Ishikawa (cell line): ENCODE measurements at regions not wholly inside any gene's neighbourhood (a gene's known extent, or its start where the extent isn't known, plus 50 kb on each side); places are given as distances from the start of the nearest gene placed in this dataset.

Experiments
- CEBPB ChIP-seq: IDR thresholded peaks from 2 replicates; pipeline ENCODE4 v1.6.1; 2012
- CREB1 ChIP-seq: IDR thresholded peaks from 2 replicates; pipeline ENCODE4 v1.6.1; 2012; ENCODE audit warnings: low read depth
- EGR1 ChIP-seq: IDR thresholded peaks from 2 replicates; pipeline ENCODE4 v1.6.1; 2012
- EP300 ChIP-seq: IDR thresholded peaks from 2 replicates; pipeline ENCODE4 v1.6.1; 2012; ENCODE audit warnings: borderline replicate concordance
- FOXM1 ChIP-seq: IDR thresholded peaks from 2 replicates; pipeline ENCODE4 v1.6.1; 2012; ENCODE audit warnings: low read depth, borderline replicate concordance
- MAX ChIP-seq: IDR thresholded peaks from 2 replicates; pipeline ENCODE4 v1.6.1; 2012
- NFIC ChIP-seq: IDR thresholded peaks from 2 replicates; pipeline ENCODE4 v1.6.1; 2012
- RAD21 ChIP-seq: IDR thresholded peaks from 2 replicates; pipeline ENCODE4 v1.6.1; 2012; ENCODE audit warnings: low read depth
- REST ChIP-seq: IDR thresholded peaks from 2 replicates; pipeline ENCODE4 v1.6.1; 2012; ENCODE audit warnings: low read depth, mild to moderate bottlenecking
- TAF1 ChIP-seq: IDR thresholded peaks from 2 replicates; pipeline ENCODE4 v1.6.1; 2012; ENCODE audit warnings: low read depth, mild to moderate bottlenecking
- TCF12 ChIP-seq: IDR thresholded peaks from 2 replicates; pipeline ENCODE4 v1.6.1; 2012; ENCODE audit warnings: low read depth
- TEAD4 ChIP-seq: IDR thresholded peaks from 2 replicates; pipeline ENCODE4 v1.6.1; 2012
- USF1 ChIP-seq: IDR thresholded peaks from 2 replicates; pipeline ENCODE4 v1.6.1; 2012
- YY1 ChIP-seq: IDR thresholded peaks from 2 replicates; pipeline ENCODE4 v1.6.1; 2012; ENCODE audit warnings: low read depth
- ZBTB7A ChIP-seq: IDR thresholded peaks from 2 replicates; pipeline ENCODE4 v1.6.1; 2012; ENCODE audit warnings: low read depth

GRCh38 chr7:22934023-22934422, 79.9 kb downstream of the HYCC1 start:
- TF ChIP-seq CEBPB (no peak), TAF1 (no peak), RAD21 (no peak), TCF12 (no peak), EGR1 (no peak), MAX (no peak), TEAD4 (no peak), USF1 (no peak), NFIC (no peak), CREB1 (no peak), REST (no peak), YY1 (no peak), FOXM1 (no peak), ZBTB7A (no peak), EP300 (no peak)

- TF ChIP-seq CEBPB (no peak), NFIC (no peak), USF1 (no peak), TEAD4 (no peak), TCF12 (no peak), EP300 (no peak), ZBTB7A (no peak), MAX (no peak), RAD21 (no peak), CREB1 (no peak), FOXM1 (no peak), EGR1 (no peak), TAF1 (no peak), YY1 (no peak), REST (no peak)
These were observed 81.0 kb downstream of the HYCC1 start for GRCh38 chr7:22932896-22933295.

- TF ChIP-seq EGR1, result no peak
- no peak for TF ChIP-seq TAF1
- no peak for TF ChIP-seq YY1
- TF ChIP-seq CEBPB, result no peak
- no peak for TF ChIP-seq MAX
These were observed 82.9 kb downstream of the HYCC1 start for GRCh38 chr7:22931011-22931410.

- TF ChIP-seq EP300 (no peak), MAX (no peak), RAD21 (no peak), ZBTB7A (no peak), TEAD4 (no peak), TAF1 (no peak), USF1 (no peak), REST (no peak), CREB1 (no peak), YY1 (no peak), TCF12 (no peak), FOXM1 (no peak), EGR1 (no peak), CEBPB (no peak), NFIC (no peak)
These were observed 91.6 kb downstream of the HYCC1 start for GRCh38 chr7:22922307-22922706.
